Endodermal cell (in vitro differentiated cells): ENCODE measurements at regions not wholly inside any gene's neighbourhood (a gene's known extent, or its start where the extent isn't known, plus 50 kb on each side); places are given as distances from the start of the nearest gene placed in this dataset.
"Not testable (repeated sequence)": the region's sequence is repeated elsewhere in the genome, so short reads cannot be mapped to it uniquely, and the experiment has no call there.

Source experiments
- DNase-seq: peaks from one replicate; pipeline ENCODE4 v3.0.0-alpha.2; 2017
- H3K27ac ChIP-seq: 2 replicates; pipeline ENCODE4 v1.5.1; 2013; ENCODE audit warnings: mild to moderate bottlenecking, low read depth, low read length, moderate library complexity
- H3K27me3 ChIP-seq: 2 replicates; pipeline ENCODE4 v1.6.1; 2013; ENCODE audit warnings: mild to moderate bottlenecking, low read length, moderate library complexity; ENCODE audit not compliant: insufficient read depth, control insufficient read depth, poor library complexity, severe bottlenecking
- H3K36me3 ChIP-seq: 2 replicates; pipeline ENCODE4 v1.7.0; 2013; ENCODE audit warnings: mild to moderate bottlenecking, low read length, moderate library complexity; ENCODE audit not compliant: control insufficient read depth, insufficient read depth
- H3K4me1 ChIP-seq: one replicate; pipeline ENCODE4 v1.7.0; 2013; ENCODE audit warnings: low read length; ENCODE audit not compliant: control insufficient read depth, insufficient read depth
- H3K4me3 ChIP-seq: 2 replicates; pipeline ENCODE4 v1.5.1; 2013; ENCODE audit warnings: mild to moderate bottlenecking, low read length, moderate library complexity
- H3K9ac ChIP-seq: 2 replicates; pipeline ENCODE4 v1.6.1; 2013; ENCODE audit warnings: mild to moderate bottlenecking, low read length, moderate library complexity; ENCODE audit not compliant: poor library complexity, severe bottlenecking; ENCODE audit errors: extremely low read depth
- H3K9me3 ChIP-seq: 2 replicates; pipeline ENCODE4 v1.6.1; 2013; ENCODE audit warnings: mild to moderate bottlenecking, low read length, moderate library complexity; ENCODE audit not compliant: control insufficient read depth
- H3K27ac Mint-ChIP-seq: 2 replicates; pipeline ENCODE4 v1.8.0; 2020; ENCODE audit warnings: mixed read lengths
- H3K27me3 Mint-ChIP-seq: 2 replicates; pipeline ENCODE4 v1.8.0; 2021; ENCODE audit warnings: mild to moderate bottlenecking, mixed read lengths; ENCODE audit not compliant: insufficient read depth
- H3K36me3 Mint-ChIP-seq: 2 replicates; pipeline ENCODE4 v1.8.0; 2020; ENCODE audit warnings: low read depth, mixed read lengths
- H3K4me1 Mint-ChIP-seq: 2 replicates; pipeline ENCODE4 v1.8.0; 2020; ENCODE audit warnings: mixed read lengths
- H3K4me3 Mint-ChIP-seq: 2 replicates; pipeline ENCODE4 v1.8.0; 2020; ENCODE audit warnings: mild to moderate bottlenecking, moderate library complexity, mixed read lengths
- H3K9me3 Mint-ChIP-seq: 2 replicates; pipeline ENCODE4 v1.8.0; 2020; ENCODE audit warnings: mild to moderate bottlenecking, mixed read lengths
- CTCF ChIP-seq: fragments of 200-600 bp; sonication (generic); conservative IDR thresholded peaks from 2 replicates; pipeline ENCODE4 v1.5.0; 2021; ENCODE audit warnings: antibody characterized with exemption, mild to moderate bottlenecking
- WGBS, 2 experiments: methylation state at CpG; one replicate each; pipeline versions ENCODE4 v1.1.5 to v1.1.7; 2013; ENCODE audit warnings: missing lambda C conversion rate in 2 of 2, mixed read lengths in 1 of 2; ENCODE audit not compliant: insufficient coverage in 1 of 2, insufficient read length in 1 of 2; 5-methylcytosine and 5-hydroxymethylcytosine counted together

GRCh38 chr4:160426233-160426632, 1323.4 kb downstream of the RAPGEF2 start:
- no peak for DNase-seq

GRCh38 chr4:160450876-160451275, 1348.0 kb downstream of the RAPGEF2 start:
- WGBS, 2 experiments = 87 to 93% methylated on average over 2 to 3 of the region's 3 CpGs
- no peak for DNase-seq
- Histone ChIP-seq H3K9me3 (no peaks in the 10 kb centered on the region), H3K4me3 (no peak overlapping the region), H3K27me3 (no peaks in the 10 kb centered on the region), H3K36me3 (no peaks in the 10 kb centered on the region), H3K4me1 (no peaks in the 10 kb centered on the region), H3K9ac (no peak overlapping the region), H3K27ac (no peak overlapping the region)
- H3K27me3 Mint-ChIP-seq = peaks cover 3% of the 10 kb centered on the region
- H3K9me3 Mint-ChIP-seq = no peaks in the 10 kb centered on the region
- no peak overlapping the region for H3K4me3 Mint-ChIP-seq
- no peaks in the 10 kb centered on the region for H3K36me3 Mint-ChIP-seq
- no peak overlapping the region for H3K27ac Mint-ChIP-seq
- TF ChIP-seq CTCF = no peak
- H3K4me1 Mint-ChIP-seq = no peaks in the 10 kb centered on the region

More at GRCh38 chr4:160426233-160426632, 1323.4 kb downstream of the RAPGEF2 start:
- H3K4me1 ChIP-seq = no peaks in the 10 kb centered on the region
- H3K36me3 ChIP-seq = no peaks in the 10 kb centered on the region
- Mint-ChIP-seq H3K4me1 (no peaks in the 10 kb centered on the region), H3K4me3 (no peak overlapping the region), H3K27me3 (no peaks in the 10 kb centered on the region), H3K9me3 (peaks cover 5% of the 10 kb centered on the region), H3K27ac (no peak overlapping the region), H3K36me3 (no peaks in the 10 kb centered on the region)
- no peak overlapping the region for H3K27ac ChIP-seq
- no peaks in the 10 kb centered on the region for H3K27me3 ChIP-seq
- H3K9me3 ChIP-seq = no peaks in the 10 kb centered on the region
- H3K9ac ChIP-seq = no peak overlapping the region
- WGBS, 2 experiments = 100% methylated on average over 1 of the region's 2 CpGs; no CpG with 5 or more reads in 1 of the 2 experiments
- no peak overlapping the region for H3K4me3 ChIP-seq
- TF ChIP-seq CTCF = no peak

GRCh38 chr4:160481696-160482690, 1379.1 kb downstream of the RAPGEF2 start:
- not testable (repeated sequence) for H3K4me3 ChIP-seq, H3K27ac ChIP-seq, H3K27me3 Mint-ChIP-seq, H3K27me3 ChIP-seq, H3K4me1 Mint-ChIP-seq, H3K9me3 ChIP-seq, H3K4me1 ChIP-seq, H3K9ac ChIP-seq, H3K4me3 Mint-ChIP-seq, H3K27ac Mint-ChIP-seq, DNase-seq, H3K36me3 ChIP-seq, H3K36me3 Mint-ChIP-seq
- 84 to 93% methylated on average over 11 to 39 of the region's 39 CpGs for WGBS, 2 experiments
- peaks cover 22% of the 10 kb centered on the region for H3K9me3 Mint-ChIP-seq
